ENCODE measurements at regions not wholly inside any gene's neighbourhood (a gene's known extent, or its start where the extent isn't known, plus 50 kb on each side); places are given as distances from the start of the nearest gene placed in this dataset.

DNA sequence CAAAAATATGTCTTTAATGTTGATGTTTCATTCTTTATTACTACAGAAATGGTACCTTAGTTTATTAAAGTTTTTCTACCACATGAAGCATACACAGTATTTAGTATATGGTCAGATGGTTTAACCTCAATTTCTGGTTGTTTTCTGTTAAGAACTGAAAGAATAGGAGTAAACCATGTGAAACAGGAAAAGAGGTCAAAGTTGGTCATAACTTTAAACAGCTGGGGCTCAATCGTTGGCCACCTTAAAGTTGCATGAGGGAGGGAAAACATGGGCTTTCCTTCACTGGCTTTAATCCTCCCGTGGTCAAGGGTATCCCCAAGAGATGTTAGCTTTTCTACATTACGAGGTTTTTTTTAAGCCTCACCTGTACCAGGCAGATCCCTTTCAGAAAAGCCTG lies 483.3 kb upstream of the ADAMTS5 start:
- no peaks in the 10 kb centered on the region for H3K36me3 Mint-ChIP-seq (ENCODE audit: low read depth)
- H3K4me3 Mint-ChIP-seq, result no peak overlapping the region
- H3K9me3 Mint-ChIP-seq, result peaks cover 8% of the 10 kb centered on the region
- DNase-seq (ENCODE audit: low read depth, low spot score), result no peak
- no peaks in the 10 kb centered on the region for H3K27me3 Mint-ChIP-seq (ENCODE audit: low read depth)
- H3K27ac Mint-ChIP-seq (ENCODE audit: unreplicated experiment), result no peak overlapping the region
- H3K4me1 Mint-ChIP-seq, result peaks cover 5% of the 10 kb centered on the region
- TF ChIP-seq, protein P1, sequence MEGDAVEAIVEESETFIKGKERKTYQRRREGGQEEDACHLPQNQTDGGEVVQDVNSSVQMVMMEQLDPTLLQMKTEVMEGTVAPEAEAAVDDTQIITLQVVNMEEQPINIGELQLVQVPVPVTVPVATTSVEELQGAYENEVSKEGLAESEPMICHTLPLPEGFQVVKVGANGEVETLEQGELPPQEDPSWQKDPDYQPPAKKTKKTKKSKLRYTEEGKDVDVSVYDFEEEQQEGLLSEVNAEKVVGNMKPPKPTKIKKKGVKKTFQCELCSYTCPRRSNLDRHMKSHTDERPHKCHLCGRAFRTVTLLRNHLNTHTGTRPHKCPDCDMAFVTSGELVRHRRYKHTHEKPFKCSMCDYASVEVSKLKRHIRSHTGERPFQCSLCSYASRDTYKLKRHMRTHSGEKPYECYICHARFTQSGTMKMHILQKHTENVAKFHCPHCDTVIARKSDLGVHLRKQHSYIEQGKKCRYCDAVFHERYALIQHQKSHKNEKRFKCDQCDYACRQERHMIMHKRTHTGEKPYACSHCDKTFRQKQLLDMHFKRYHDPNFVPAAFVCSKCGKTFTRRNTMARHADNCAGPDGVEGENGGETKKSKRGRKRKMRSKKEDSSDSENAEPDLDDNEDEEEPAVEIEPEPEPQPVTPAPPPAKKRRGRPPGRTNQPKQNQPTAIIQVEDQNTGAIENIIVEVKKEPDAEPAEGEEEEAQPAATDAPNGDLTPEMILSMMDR (conservative IDR thresholded peaks at IDR 0.05), result no peak

DNA sequence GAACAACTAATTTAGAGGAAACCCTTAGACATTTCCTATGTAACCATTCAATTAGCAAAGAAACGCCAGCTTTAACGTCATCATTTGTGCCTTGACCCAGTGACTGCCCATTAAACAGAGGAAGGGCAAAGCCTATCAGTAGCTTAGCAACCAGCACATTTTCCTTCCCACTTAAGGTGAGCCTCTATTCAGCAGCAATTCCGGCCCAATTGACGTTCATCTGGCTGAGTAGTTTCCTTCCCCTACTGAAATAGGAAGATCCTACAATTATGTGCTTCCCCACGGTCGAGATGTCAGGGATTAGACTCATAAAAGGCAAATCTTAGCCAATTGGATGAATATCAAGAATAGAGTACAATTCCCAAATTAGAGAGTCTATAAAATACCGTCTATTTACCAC lies 482.1 kb upstream of the ADAMTS5 start:
- DNase-seq (ENCODE audit: low read depth, low spot score), result no peak
- Mint-ChIP-seq H3K4me3 (no peak overlapping the region), H3K36me3 (ENCODE audit: low read depth) (no peaks in the 10 kb centered on the region), H3K27ac (ENCODE audit: unreplicated experiment) (no peak overlapping the region), H3K9me3 (peaks cover 11% of the 10 kb centered on the region), H3K27me3 (ENCODE audit: low read depth) (no peaks in the 10 kb centered on the region), H3K4me1 (peaks cover 5% of the 10 kb centered on the region)
- TF ChIP-seq, protein P1 (conservative IDR thresholded peaks at IDR 0.05), result no peak

DNA sequence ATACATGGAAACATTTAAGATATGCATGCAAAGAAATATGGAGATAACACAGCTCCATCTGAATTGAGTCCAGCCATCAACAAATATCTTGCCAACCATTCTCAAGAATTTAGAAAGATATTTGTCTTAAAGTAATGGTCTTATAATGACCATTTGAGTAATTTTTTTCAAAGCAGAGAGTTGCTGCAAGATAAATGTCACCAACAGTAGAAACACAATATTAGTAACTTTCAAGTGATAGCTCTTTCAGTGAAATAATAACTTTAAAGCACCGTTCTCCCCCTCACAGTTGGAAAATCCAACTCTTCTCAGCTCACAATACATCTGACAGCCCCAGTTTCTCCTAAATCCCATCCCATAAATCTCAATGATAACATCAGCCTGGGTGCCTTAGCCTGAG lies 481.0 kb upstream of the ADAMTS5 start:
- DNase-seq (ENCODE audit: low read depth, low spot score), result no peak
- peaks cover 5% of the 10 kb centered on the region for H3K4me1 Mint-ChIP-seq
- H3K9me3 Mint-ChIP-seq, result peaks cover 15% of the 10 kb centered on the region
- H3K36me3 Mint-ChIP-seq (ENCODE audit: low read depth), result no peaks in the 10 kb centered on the region
- no peak overlapping the region for H3K27ac Mint-ChIP-seq (ENCODE audit: unreplicated experiment)
- H3K4me3 Mint-ChIP-seq, result no peak overlapping the region
- TF ChIP-seq, protein P1 (conservative IDR thresholded peaks at IDR 0.05), result no peak
- no peaks in the 10 kb centered on the region for H3K27me3 Mint-ChIP-seq (ENCODE audit: low read depth)

DNA sequence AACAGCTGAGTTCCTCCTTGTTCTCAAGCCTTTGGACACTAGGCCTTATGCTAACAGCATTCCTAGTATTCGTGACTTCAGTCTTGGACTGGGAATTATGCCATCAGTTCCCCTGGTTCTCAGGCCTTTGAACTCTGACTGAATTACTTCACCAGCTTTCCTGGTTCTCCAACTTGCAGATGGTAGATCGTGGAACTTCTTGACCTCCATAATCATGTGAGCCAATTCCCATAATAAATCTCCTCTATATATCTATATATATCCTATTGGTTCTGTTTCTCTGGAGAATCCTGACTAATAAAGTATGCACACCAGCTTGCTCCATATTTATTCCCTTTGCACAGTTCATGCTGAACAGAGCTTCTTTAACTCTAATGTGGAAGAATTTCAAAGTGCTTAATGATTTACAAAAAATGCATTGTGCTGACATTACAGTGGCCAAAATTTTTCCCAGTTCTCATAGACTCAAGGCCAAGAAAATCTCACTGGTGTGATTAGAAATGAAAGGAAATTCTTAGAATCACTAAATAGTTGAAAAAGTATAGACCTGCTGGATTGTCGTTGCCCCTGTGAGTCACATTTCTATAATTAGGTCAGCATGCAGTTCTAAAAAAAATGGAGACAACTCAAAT lies 462.9 kb upstream of the ADAMTS5 start:
- H3K27me3 Mint-ChIP-seq (ENCODE audit: low read depth), result no peaks in the 10 kb centered on the region
- H3K4me1 Mint-ChIP-seq, result no peaks in the 10 kb centered on the region
- peaks cover 2% of the 10 kb centered on the region for H3K9me3 Mint-ChIP-seq
- no peak for DNase-seq (ENCODE audit: low read depth, low spot score)
- TF ChIP-seq, protein P1 (conservative IDR thresholded peaks at IDR 0.05), result no peak
- H3K27ac Mint-ChIP-seq (ENCODE audit: unreplicated experiment), result no peak overlapping the region
- H3K36me3 Mint-ChIP-seq (ENCODE audit: low read depth), result no peaks in the 10 kb centered on the region
- H3K4me3 Mint-ChIP-seq, result no peak overlapping the region

DNA sequence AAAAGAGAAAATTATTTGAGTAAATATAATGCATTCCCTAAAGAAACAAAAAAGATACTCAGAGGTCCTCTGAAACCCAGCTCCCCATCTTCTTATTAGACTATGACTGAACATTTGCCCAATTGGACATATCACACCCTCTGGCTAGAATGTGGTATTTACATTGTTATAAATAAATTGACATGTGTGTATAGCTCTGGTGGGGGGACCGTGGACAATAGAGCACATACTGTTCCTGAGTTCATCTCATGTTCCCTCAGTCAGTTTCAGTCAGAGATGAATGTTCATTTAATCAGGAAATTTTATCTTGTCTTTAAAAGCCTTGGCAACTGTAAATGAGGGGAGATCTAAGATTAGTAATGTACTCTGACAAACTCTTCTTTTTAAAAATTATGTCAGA lies 459.3 kb upstream of the ADAMTS5 start:
- H3K27ac Mint-ChIP-seq (ENCODE audit: unreplicated experiment), result no peak overlapping the region
- H3K36me3 Mint-ChIP-seq (ENCODE audit: low read depth), result no peaks in the 10 kb centered on the region
- H3K27me3 Mint-ChIP-seq (ENCODE audit: low read depth), result no peaks in the 10 kb centered on the region
- no peaks in the 10 kb centered on the region for H3K4me1 Mint-ChIP-seq
- no peak for DNase-seq (ENCODE audit: low read depth, low spot score)
- TF ChIP-seq, protein P1 (conservative IDR thresholded peaks at IDR 0.05), result no peak
- peaks cover 2% of the 10 kb centered on the region for H3K9me3 Mint-ChIP-seq
- H3K4me3 Mint-ChIP-seq, result no peak overlapping the region

Measured in neural crest cell (in vitro differentiated cells).